B cell (primary cell): ENCODE measurements at regions not wholly inside any gene's neighbourhood (a gene's known extent, or its start where the extent isn't known, plus 50 kb on each side); places are given as distances from the start of the nearest gene placed in this dataset.

Experiments
- ATAC-seq: fragments of 200-7000 bp; cut with Tn5 transposase; one replicate; pipeline ENCODE4 v1.10.0; 2021; ENCODE audit warnings: low read depth, mild to moderate bottlenecking, moderate number of reproducible peaks, moderate library complexity
- CTCF ChIA-PET: fragments of 350-600 bp; sonication (Branson Sonifier 250); formaldehyde crosslinking; loops from one replicate; lab custom pipeline; 2021; ENCODE audit warnings: antibody characterized with exemption, inconsistent platforms; lab: Charles Lee
- POLR2A ChIA-PET: fragments of 350-600 bp; sonication (Branson Sonifier 250); formaldehyde crosslinking; loops from one replicate; lab custom pipeline; 2021; ENCODE audit warnings: antibody characterized with exemption; lab: Charles Lee
- DNase-seq: peaks from one replicate; pipeline ENCODE4 v3.0.0; 2013
- H2AFZ ChIP-seq: 2 replicates; pipeline ENCODE4 v1.6.1; 2012; ENCODE audit warnings: mild to moderate bottlenecking, low read depth, low read length; ENCODE audit not compliant: insufficient read depth, poor library complexity, severe bottlenecking
- H3K27ac ChIP-seq, 2 donors: 1 replicate in 1 of 2; 2 replicates in 1 of 2; pipeline ENCODE4 v1.5.1; 2012 to 2013; ENCODE audit warnings: low read length in 2 of 2, mild to moderate bottlenecking in 2 of 2, moderate library complexity in 1 of 2
- H3K27me3 ChIP-seq, 4 experiments: fragments of 200-600 bp in 1 of 4; sonication (generic) in 1 of 4; replicated peaks in 1 of 4; 1 replicate in 2 of 4; 2 replicates in 2 of 4; pipeline versions ENCODE4 v1.6.1 to v1.7.0; 2013 to 2016; ENCODE audit warnings: low read length in 3 of 4, mild to moderate bottlenecking in 2 of 4, mixed read lengths in 1 of 4, moderate library complexity in 1 of 4; ENCODE audit not compliant: insufficient read depth in 4 of 4, control insufficient read depth in 3 of 4; ENCODE audit errors: control extremely low read depth in 1 of 4
- H3K36me3 ChIP-seq, 2 experiments: replicated peaks in 1 of 2; 1 replicate in 1 of 2; 2 replicates in 1 of 2; pipeline versions ENCODE4 v1.6.1 to v1.7.1; 2013; ENCODE audit warnings: low read length in 1 of 2; ENCODE audit not compliant: insufficient read depth in 2 of 2, control insufficient read depth in 1 of 2; ENCODE audit errors: control extremely low read depth in 1 of 2, extremely low read depth in 1 of 2
- H3K4me1 ChIP-seq, 2 donors: fragments of 200-600 bp in 1 of 2; sonication (generic) in 1 of 2; 1 replicate in 1 of 2; 2 replicates in 1 of 2; pipeline versions ENCODE4 v1.5.1 to v1.6.1; 2013 to 2017; ENCODE audit warnings: low read length in 2 of 2; ENCODE audit not compliant: control insufficient read depth in 2 of 2, insufficient read depth in 2 of 2
- H3K4me2 ChIP-seq: replicated peaks from 2 replicates; pipeline ENCODE3; 2012; ENCODE audit warnings: mild to moderate bottlenecking, low read depth, low read length; ENCODE audit not compliant: poor library complexity, severe bottlenecking
- H3K4me3 ChIP-seq, 5 experiments: fragments of 200-600 bp in 1 of 5; sonication (generic) in 1 of 5; 1 replicate in 3 of 5; 2 replicates in 2 of 5; pipeline versions ENCODE4 v1.5.1 to v1.7.0; 2011 to 2016; ENCODE audit warnings: low read length in 4 of 5, mild to moderate bottlenecking in 4 of 5, low read depth in 2 of 5, control low read depth in 1 of 5, moderate library complexity in 1 of 5; ENCODE audit not compliant: insufficient read depth in 1 of 5; ENCODE audit errors: control extremely low read depth in 1 of 5, extremely low read depth in 1 of 5
- H3K79me2 ChIP-seq: fragments of 200-600 bp; sonication (generic); one replicate; pipeline ENCODE4 v1.6.0; 2016; ENCODE audit warnings: low read length; ENCODE audit not compliant: control insufficient read depth, insufficient read depth
- H3K9ac ChIP-seq: fragments of 200-600 bp; sonication (generic); 2 replicates; pipeline ENCODE4 v1.6.1; 2017; ENCODE audit warnings: mild to moderate bottlenecking, low read length, moderate library complexity
- H3K9me3 ChIP-seq, 3 donors: one replicate each; pipeline versions ENCODE4 v1.6.1 to v1.7.1; 2013; ENCODE audit warnings: low read length in 2 of 3; ENCODE audit not compliant: control insufficient read depth in 2 of 3, insufficient read depth in 1 of 3; ENCODE audit errors: control extremely low read depth in 1 of 3
- H4K20me1 ChIP-seq: 2 replicates; pipeline ENCODE4 v1.6.0; 2012; ENCODE audit warnings: mild to moderate bottlenecking, low read length; ENCODE audit not compliant: insufficient read depth, control insufficient read depth, poor library complexity, severe bottlenecking
- H3K27ac Mint-ChIP-seq: one replicate; pipeline ENCODE4 v1.8.0; 2021; ENCODE audit warnings: mixed read lengths
- H3K27me3 Mint-ChIP-seq: one replicate; pipeline ENCODE4 v1.8.0; 2021; ENCODE audit warnings: mixed read lengths
- H3K4me1 Mint-ChIP-seq: one replicate; pipeline ENCODE4 v1.8.0; 2021; ENCODE audit warnings: mixed read lengths
- H3K4me3 Mint-ChIP-seq: one replicate; pipeline ENCODE4 v1.8.0; 2021; ENCODE audit warnings: mixed read lengths
- H3K9me3 Mint-ChIP-seq: one replicate; pipeline ENCODE4 v1.8.0; 2022; ENCODE audit warnings: mixed read lengths; ENCODE audit not compliant: insufficient read depth
- EZH2 ChIP-seq: IDR thresholded peaks from 2 replicates; pipeline ENCODE4 v1.6.1; 2012; ENCODE audit warnings: borderline replicate concordance, low read depth, mild to moderate bottlenecking, moderate library complexity, low read length; ENCODE audit not compliant: insufficient read depth, poor library complexity, severe bottlenecking
- WGBS: methylation state at CpG from one replicate; pipeline ENCODE4 v1.1.5; 2013; ENCODE audit warnings: missing lambda C conversion rate; ENCODE audit not compliant: insufficient coverage; 5-methylcytosine and 5-hydroxymethylcytosine counted together
- intact Hi-C: fragments of 100-400 bp; cut with micrococcal nuclease; formaldehyde crosslinking; loops from one replicate; pipeline ENCODE4 v1.10.0; 2022
- TF ChIP-seq, protein P1 (sequence below): fragments of 200-600 bp; IDR thresholded peaks from one replicate; pipeline ENCODE4 v1.8.0; 2022; ENCODE audit warnings: antibody characterized with exemption, mild to moderate bottlenecking

DNA sequence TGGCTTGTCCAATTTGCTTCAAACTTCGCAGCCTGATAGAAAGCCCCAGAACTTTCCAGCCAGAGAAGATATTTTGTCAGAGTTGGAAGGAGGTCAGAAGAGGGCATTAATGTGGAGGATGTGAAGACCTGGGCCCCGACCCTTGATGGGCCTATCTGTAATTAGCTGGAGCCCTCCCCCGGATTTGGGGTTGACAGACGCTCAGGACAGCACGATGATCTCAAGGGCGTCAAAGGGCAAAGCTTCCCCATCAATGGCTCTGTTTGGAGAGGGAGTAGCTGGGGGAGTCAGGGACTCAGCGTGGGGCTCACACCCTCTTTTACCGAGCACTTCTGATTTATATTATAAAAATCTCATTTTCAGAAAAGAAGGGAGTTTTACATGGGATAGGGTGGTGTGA, 59.0 kb upstream of the PPP2R3B start:
- 62% methylated on average over 4 of the region's 8 CpGs for WGBS
- Mint-ChIP-seq H3K9me3 (peaks cover 4% of the 10 kb centered on the region), H3K27ac (no peak overlapping the region), H3K4me3 (no peak overlapping the region), H3K27me3 (no peaks in the 10 kb centered on the region), H3K4me1 (no peaks in the 10 kb centered on the region)
- Histone ChIP-seq H3K79me2 (no peaks in the 10 kb centered on the region), H3K4me1 (no peaks in the 10 kb centered on the region), H3K27me3 (no peaks in the 10 kb centered on the region), H4K20me1 (no peaks in the 10 kb centered on the region), H3K36me3 (no peaks in the 10 kb centered on the region), H3K27ac (no peak overlapping the region), H3K4me2 (no peak overlapping the region), H2AFZ (no peak overlapping the region), H3K9ac (no peak overlapping the region), H3K4me3 (no peak overlapping the region), H3K9me3 (peaks cover 0 to 4% (median 0%) of the 10 kb centered on the region in 3 donors)
- ATAC-seq (no peak), DNase-seq (no peak)
- CTCF ChIA-PET = no interaction called here
- POLR2A ChIA-PET = no interaction called here
- TF ChIP-seq EZH2 = no peak
- TF ChIP-seq, protein P1, sequence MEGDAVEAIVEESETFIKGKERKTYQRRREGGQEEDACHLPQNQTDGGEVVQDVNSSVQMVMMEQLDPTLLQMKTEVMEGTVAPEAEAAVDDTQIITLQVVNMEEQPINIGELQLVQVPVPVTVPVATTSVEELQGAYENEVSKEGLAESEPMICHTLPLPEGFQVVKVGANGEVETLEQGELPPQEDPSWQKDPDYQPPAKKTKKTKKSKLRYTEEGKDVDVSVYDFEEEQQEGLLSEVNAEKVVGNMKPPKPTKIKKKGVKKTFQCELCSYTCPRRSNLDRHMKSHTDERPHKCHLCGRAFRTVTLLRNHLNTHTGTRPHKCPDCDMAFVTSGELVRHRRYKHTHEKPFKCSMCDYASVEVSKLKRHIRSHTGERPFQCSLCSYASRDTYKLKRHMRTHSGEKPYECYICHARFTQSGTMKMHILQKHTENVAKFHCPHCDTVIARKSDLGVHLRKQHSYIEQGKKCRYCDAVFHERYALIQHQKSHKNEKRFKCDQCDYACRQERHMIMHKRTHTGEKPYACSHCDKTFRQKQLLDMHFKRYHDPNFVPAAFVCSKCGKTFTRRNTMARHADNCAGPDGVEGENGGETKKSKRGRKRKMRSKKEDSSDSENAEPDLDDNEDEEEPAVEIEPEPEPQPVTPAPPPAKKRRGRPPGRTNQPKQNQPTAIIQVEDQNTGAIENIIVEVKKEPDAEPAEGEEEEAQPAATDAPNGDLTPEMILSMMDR = no peak
- intact Hi-C loops = no loop called here

DNA sequence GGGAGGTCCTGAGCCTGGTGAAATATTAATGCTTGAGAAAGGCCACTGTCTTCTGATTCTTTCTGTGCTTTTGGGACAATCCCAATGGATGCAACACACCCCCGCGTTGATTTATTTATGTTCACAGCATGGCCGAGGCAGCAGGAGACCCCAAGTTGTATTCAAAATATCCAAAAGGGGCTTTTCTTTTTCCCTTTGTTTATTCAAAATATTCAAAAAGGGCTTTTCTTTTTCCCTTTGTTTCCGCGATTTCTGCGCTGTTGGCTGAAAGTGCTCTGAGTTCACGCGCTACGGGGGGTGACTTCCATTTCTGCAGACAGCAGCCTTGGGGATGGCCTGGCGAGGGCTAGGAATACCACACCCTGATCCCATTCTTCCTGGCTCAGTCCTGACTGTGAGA, 59.5 kb upstream of the PPP2R3B start:
- Histone ChIP-seq H3K9ac (no peak overlapping the region), H2AFZ (no peak overlapping the region), H3K36me3 (no peaks in the 10 kb centered on the region), H4K20me1 (no peaks in the 10 kb centered on the region), H3K9me3 (peaks cover 0 to 3% (median 0%) of the 10 kb centered on the region in 3 donors), H3K4me1 (no peaks in the 10 kb centered on the region), H3K4me2 (no peak overlapping the region), H3K27ac (no peak overlapping the region), H3K79me2 (no peaks in the 10 kb centered on the region), H3K27me3 (no peaks in the 10 kb centered on the region), H3K4me3 (no peak overlapping the region)
- Mint-ChIP-seq H3K4me3 (no peak overlapping the region), H3K27me3 (no peaks in the 10 kb centered on the region), H3K4me1 (no peaks in the 10 kb centered on the region), H3K9me3 (peaks cover 4% of the 10 kb centered on the region), H3K27ac (no peak overlapping the region)
- ATAC-seq = no peak
- ChIA-PET POLR2A (no interaction called here), CTCF (no interaction called here)
- no peak for DNase-seq
- WGBS = 50% methylated on average over 9 of the region's 10 CpGs
- intact Hi-C loops = no loop called here
- TF ChIP-seq, protein P1 = no peak
- TF ChIP-seq EZH2 = no peak
